K562 (cell line): ENCODE measurements at regions not wholly inside any gene's neighbourhood (a gene's known extent, or its start where the extent isn't known, plus 50 kb on each side); places are given as distances from the start of the nearest gene placed in this dataset.

ENCODE experiments used
- ATAC-seq: fragments of 200-7000 bp; cut with Tn5 transposase; 3 replicates; pipeline ENCODE4 v1.9.1; 2020; ENCODE audit warnings: moderate library complexity
- BruUV-seq: library from RNA; stranded (reverse); fragments of 400-500 nt; replicated peaks from 2 replicates; lab custom pipeline; 2021; lab: Mats Ljungman, UMichigan
- CTCF ChIA-PET: fragments of 300-600 bp; formaldehyde crosslinking; extraction: SDS; loops from one replicate; lab custom pipeline; 2021; ENCODE audit warnings: low intra/inter-chr PET ratio; lab: Yijun Ruan, JAX
- POLR2A ChIA-PET: fragments of 300-600, 350-650 bp; sonication (Branson Sonifier 250); formaldehyde crosslinking; extraction: SDS; loops from one replicate; lab custom pipeline; 2021; ENCODE audit warnings: antibody characterized with exemption, inconsistent platforms; lab: Yijun Ruan, JAX
- DNase-seq, 4 experiments: peaks; one replicate each; pipeline versions ENCODE4 v3.0.0 to v3.0.0-alpha.2; 2011 to 2018; ENCODE audit warnings: low spot score in 3 of 4, mixed read lengths in 3 of 4; ENCODE audit errors: extremely low read depth in 1 of 4
- FAIRE-seq: peaks from 2 replicates; lab custom pipeline; 2011; peaks lifted over from hg19 to GRCh38; lab: Jason Lieb, UNC
- H2AFZ ChIP-seq: 2 replicates; pipeline ENCODE4 v1.6.0; 2011; ENCODE audit warnings: low read depth, low read length, control low read depth, inconsistent platforms
- H3K27ac ChIP-seq: fragments of 200-600 bp; 3 replicates; pipeline ENCODE4 v1.8.0; 2011; ENCODE audit warnings: low read depth, mild to moderate bottlenecking, control low read depth, inconsistent platforms, low read length, moderate library complexity, mixed read lengths; ENCODE audit errors: extremely low read depth
- H3K27me3 ChIP-seq, 2 experiments: fragments of 300-600 bp in 1 of 2; 2 replicates in 1 of 2; 3 replicates in 1 of 2; pipeline versions ENCODE4 v1.6.0 to v1.8.0; 2011; ENCODE audit warnings: inconsistent platforms in 2 of 2, low read length in 2 of 2, mild to moderate bottlenecking in 1 of 2, mixed read lengths in 1 of 2, moderate library complexity in 1 of 2; ENCODE audit not compliant: control insufficient read depth in 2 of 2, insufficient read depth in 2 of 2
- H3K36me3 ChIP-seq: fragments of 300-600 bp; 3 replicates; pipeline ENCODE4 v1.8.0; 2011; ENCODE audit warnings: mild to moderate bottlenecking, low read length, inconsistent platforms; ENCODE audit not compliant: control insufficient read depth, insufficient read depth
- H3K4me1 ChIP-seq, 2 experiments: fragments of 200-600 bp in 1 of 2; replicated peaks in 1 of 2; 2 replicates in 1 of 2; 3 replicates in 1 of 2; pipeline versions ENCODE4 v1.5.1 to v1.8.0; 2011; ENCODE audit warnings: inconsistent platforms in 2 of 2, low read length in 2 of 2, mild to moderate bottlenecking in 1 of 2, mixed read lengths in 1 of 2, moderate library complexity in 1 of 2; ENCODE audit not compliant: control insufficient read depth in 2 of 2, insufficient read depth in 2 of 2
- H3K4me2 ChIP-seq: 2 replicates; pipeline ENCODE4 v1.6.1; 2011; ENCODE audit warnings: low read length, control low read depth, inconsistent platforms, mixed read lengths; ENCODE audit not compliant: insufficient read depth
- H3K4me3 ChIP-seq: fragments of 200-600 bp; sonication (generic), shearing (Covaris generic); 2 replicates; pipeline ENCODE4 v1.5.1; 2016; ENCODE audit warnings: control low read depth, inconsistent platforms
- H3K79me2 ChIP-seq: fragments of 200-600 bp; 3 replicates; pipeline ENCODE4 v1.8.0; 2011; ENCODE audit warnings: low read length, inconsistent platforms; ENCODE audit not compliant: control insufficient read depth, insufficient read depth
- H3K9ac ChIP-seq, 2 experiments: 2 replicates each; pipeline versions ENCODE4 v1.6.0 to v1.6.1; 2011; ENCODE audit warnings: low read depth in 2 of 2, low read length in 2 of 2, control low read depth in 1 of 2, inconsistent platforms in 1 of 2, mild to moderate bottlenecking in 1 of 2, mixed read lengths in 1 of 2; ENCODE audit not compliant: insufficient read depth in 1 of 2
- H3K9me1 ChIP-seq: one replicate; pipeline ENCODE4 v1.6.0; 2011; ENCODE audit warnings: inconsistent platforms, mild to moderate bottlenecking, low read length, moderate library complexity; ENCODE audit not compliant: control insufficient read depth, insufficient read depth
- H3K9me3 ChIP-seq: replicated peaks from 2 replicates; pipeline ENCODE4 v1.5.1; 2011; ENCODE audit warnings: low read depth, low read length, inconsistent platforms; ENCODE audit not compliant: control insufficient read depth, insufficient read depth
- H4K20me1 ChIP-seq: replicated peaks from 2 replicates; pipeline ENCODE4 v1.6.1; 2011; ENCODE audit warnings: low read length, inconsistent platforms, mixed read lengths; ENCODE audit not compliant: control insufficient read depth, insufficient read depth
- ATF3 ChIP-seq, 2 experiments: fragments of 450-650 bp in 1 of 2; sonication (generic) in 1 of 2; formaldehyde crosslinking in 1 of 2; IDR thresholded peaks in 1 of 2; conservative IDR thresholded peaks in 1 of 2; 2 replicates each; pipeline versions ENCODE4 v1.6.1 to v1.8.1; 2016 to 2023; ENCODE audit warnings: mild to moderate bottlenecking in 2 of 2, moderate library complexity in 2 of 2, inconsistent platforms in 1 of 2, missing genetic modification reagents in 1 of 2
- CBFA2T2 ChIP-seq: fragments of 450-650 bp; conservative IDR thresholded peaks from 2 replicates; pipeline ENCODE4 v1.6.1; 2017; ENCODE audit warnings: mild to moderate bottlenecking
- CBFA2T3 ChIP-seq: fragments of 450-650 bp; IDR thresholded peaks from 2 replicates; pipeline ENCODE4 v1.6.1; 2017
- EP300 ChIP-seq: IDR thresholded peaks from 2 replicates; pipeline ENCODE4 v1.6.1; 2012; ENCODE audit warnings: low read length, improper control_type of control experiment
- FOXM1 ChIP-seq, 2 experiments: fragments of 450-650 bp in 1 of 2; sonication (generic) in 1 of 2; formaldehyde crosslinking in 1 of 2; IDR thresholded peaks; 2 replicates each; pipeline versions ENCODE4 v1.6.1 to v1.9.0; 2017 to 2022; ENCODE audit warnings: low read depth in 2 of 2, mild to moderate bottlenecking in 2 of 2, missing genetic modification reagents in 1 of 2, moderate library complexity in 1 of 2
- GTF2E2 ChIP-seq: fragments of 200-800 bp; sonication (Bioruptor generic); IDR thresholded peaks from 2 replicates; pipeline ENCODE4 v1.6.1; 2016; ENCODE audit warnings: missing genetic modification characterization, missing compliant biosample characterization
- JUN ChIP-seq, 2 experiments: sonication (generic) in 1 of 2; formaldehyde crosslinking in 1 of 2; IDR thresholded peaks; 2 replicates each; pipeline versions ENCODE4 v1.6.1 to v1.8.0; 2012 to 2022; ENCODE audit warnings: borderline replicate concordance in 2 of 2, mild to moderate bottlenecking in 2 of 2, improper control_type of control experiment in 1 of 2, low read depth in 1 of 2, low read length in 1 of 2, missing genetic modification reagents in 1 of 2
- NR2F6 ChIP-seq: fragments of 450-650 bp; formaldehyde crosslinking; IDR thresholded peaks from 2 replicates; pipeline ENCODE4 v1.4.0; 2020; ENCODE audit warnings: mild to moderate bottlenecking
- OTX1 ChIP-seq: fragments of 450-650 bp; formaldehyde crosslinking; IDR thresholded peaks from 2 replicates; pipeline ENCODE4 v1.4.0; 2022; ENCODE audit warnings: mild to moderate bottlenecking
- RBFOX2 ChIP-seq: fragments of 200-400 bp; formaldehyde crosslinking; IDR thresholded peaks from 2 replicates; pipeline ENCODE4 v1.6.1; 2017; ENCODE audit warnings: low read depth, mild to moderate bottlenecking, low read length, moderate library complexity
- SIN3A ChIP-seq, 2 experiments: fragments of 150-350 bp in 1 of 2; IDR thresholded peaks; 2 replicates each; pipeline ENCODE4 v1.6.1; 2011 to 2016; ENCODE audit warnings: borderline replicate concordance in 2 of 2, low read depth in 2 of 2, low read length in 2 of 2, mild to moderate bottlenecking in 2 of 2, moderate library complexity in 2 of 2; ENCODE audit not compliant: control insufficient read depth in 1 of 2
- SNIP1 ChIP-seq: fragments of 450-650 bp; IDR thresholded peaks from 2 replicates; pipeline ENCODE4 v1.7.1; 2017; ENCODE audit warnings: low read depth, mild to moderate bottlenecking
- SRSF9 ChIP-seq: fragments of 200-400 bp; formaldehyde crosslinking; IDR thresholded peaks from 2 replicates; pipeline ENCODE4 v1.6.1; 2017; ENCODE audit warnings: low read depth, low read length, borderline replicate concordance
- TAF1 ChIP-seq: IDR thresholded peaks from 2 replicates; pipeline ENCODE4 v1.6.1; 2011; ENCODE audit warnings: mild to moderate bottlenecking, low read length, moderate library complexity; ENCODE audit not compliant: insufficient read depth, control insufficient read depth, severe bottlenecking; ENCODE audit errors: extremely low read depth
- U2AF1 ChIP-seq: fragments of 200-400 bp; formaldehyde crosslinking; optimal IDR thresholded peaks from 2 replicates; pipeline ENCODE3; 2017; ENCODE audit warnings: mild to moderate bottlenecking, low read depth, low read length, moderate library complexity
- WHSC1 ChIP-seq: IDR thresholded peaks from one replicate; pipeline ENCODE4 v1.6.1; 2012; ENCODE audit warnings: low read length, control low read depth, inconsistent platforms
- WGBS: fragments of 100-300 bp; shearing (Covaris generic); methylation state at CpG from one replicate; pipeline ENCODE4 v1.1.6; 2016; ENCODE audit warnings: low coverage, mixed read lengths; ENCODE audit not compliant: insufficient coverage; ENCODE audit errors: missing lambda C conversion rate; 5-methylcytosine and 5-hydroxymethylcytosine counted together
- in situ Hi-C: fragments of 300-500 bp; cut with MboI; formaldehyde crosslinking; loops from 4 replicates; pipeline ENCODE4 v1.15.0; 2018; ENCODE audit warnings: inconsistent platforms, mixed read lengths
- intact Hi-C: fragments of 100-400 bp; cut with micrococcal nuclease; formaldehyde crosslinking; loops from 2 replicates; pipeline ENCODE4 v1.14.2; 2022

GRCh38 chr6:63440057-63440456 lies 120.3 kb upstream of the LGSN start:
- Histone ChIP-seq H3K9me1 (no peaks in the 10 kb centered on the region), H3K27ac (no peak overlapping the region), H3K27me3 (no peaks in the 10 kb centered on the region), H3K4me3 (no peak overlapping the region), H2AFZ (no peak overlapping the region), H3K79me2 (no peaks in the 10 kb centered on the region), H3K9ac (no peak overlapping the region), H3K4me1 (no peaks in the 10 kb centered on the region; a peak in 1 of 5 replicates), H3K36me3 (no peaks in the 10 kb centered on the region), H4K20me1 (no peaks in the 10 kb centered on the region), H3K9me3 (0 out of 2 replicates have a peak, but pooled peaks cover 3% of the 10 kb centered on the region), H3K4me2 (no peak overlapping the region)
- ChIA-PET POLR2A (no interaction called here), CTCF (no interaction called here)
- ATAC-seq (no peak), DNase-seq (no peak), FAIRE-seq (no peak)
- intact Hi-C loops = loop anchor here (10.0 kb wide), 1 partner anchor 135 kb away; the partner anchor contains the start of genes LOC128125822 and PTP4A1
- no TSS peak for BruUV-seq
- in situ Hi-C loops = no loop called here
- TF ChIP-seq WHSC1 = no peak
- TF ChIP-seq RBFOX2 = no peak
- TF ChIP-seq OTX1 (CRISPR knock-in tag) = no peak
- no peak for TF ChIP-seq SRSF9
- no peak for TF ChIP-seq SNIP1
- no peak for TF ChIP-seq CBFA2T2
- WGBS = 4% methylated on average over 7 of the region's 7 CpGs

- FAIRE-seq = no peak
- in situ Hi-C loops = no loop called here
- TF ChIP-seq TAF1 = no peak
- TF ChIP-seq U2AF1 = no peak
- TF ChIP-seq SIN3A (IDR thresholded peaks at IDR 0.05; ENCODE audit: borderline replicate concordance in 2 of 2, control insufficient read depth in 1 of 2, low read depth in 2 of 2, low read length in 2 of 2) = no peak
- no peak for TF ChIP-seq JUN (IDR thresholded peaks at IDR 0.05; ENCODE audit: borderline replicate concordance, low read depth, low read length)
- no peak for TF ChIP-seq JUN (CRISPR knock-in tag; IDR thresholded peaks at IDR 0.05; ENCODE audit: borderline replicate concordance)
- no peak for TF ChIP-seq GTF2E2 (tag)
- no peak for TF ChIP-seq ATF3 (IDR thresholded peaks at IDR 0.05)
- TF ChIP-seq ATF3 (CRISPR knock-in tag; conservative IDR thresholded peaks at IDR 0.05) = no peak
- TF ChIP-seq EP300 = no peak
- no peak for TF ChIP-seq CBFA2T3
- TF ChIP-seq FOXM1 (IDR thresholded peaks at IDR 0.05; ENCODE audit: low read depth) = no peak
- TF ChIP-seq FOXM1 (CRISPR knock-in tag; IDR thresholded peaks at IDR 0.05; ENCODE audit: low read depth) = no peak
- no peak for TF ChIP-seq NR2F6 (CRISPR knock-in tag)
These were observed 120.8 kb upstream of the LGSN start for GRCh38 chr6:63440594-63440993.

More at GRCh38 chr6:63440594-63440993, 120.8 kb upstream of the LGSN start:
- Histone ChIP-seq H3K4me2 (no peak overlapping the region), H3K79me2 (no peaks in the 10 kb centered on the region), H3K9ac (no peak overlapping the region), H3K27ac (no peak overlapping the region), H3K9me1 (no peaks in the 10 kb centered on the region), H3K4me3 (no peak overlapping the region), H3K4me1 (no peaks in the 10 kb centered on the region; a peak in 1 of 5 replicates), H3K36me3 (no peaks in the 10 kb centered on the region), H3K27me3 (no peaks in the 10 kb centered on the region), H3K9me3 (0 out of 2 replicates have a peak, but pooled peaks cover 3% of the 10 kb centered on the region), H4K20me1 (no peaks in the 10 kb centered on the region), H2AFZ (no peak overlapping the region)
- intact Hi-C loops = loop anchor here (10.0 kb wide), 1 partner anchor 134 kb away; the partner anchor contains the start of genes LOC128125822 and PTP4A1
- ATAC-seq (peak; percentile 51; the same call in 2 of the 3 replicates), DNase-seq (no peak)
- POLR2A ChIA-PET = no interaction called here
- no TSS peak for BruUV-seq
- CTCF ChIA-PET = no interaction called here
- WGBS = 4% methylated on average over 16 of the region's 16 CpGs
